D341Med (cell line): ENCODE measurements at regions not wholly inside any gene's neighbourhood (a gene's known extent, or its start where the extent isn't known, plus 50 kb on each side); places are given as distances from the start of the nearest gene placed in this dataset.

ENCODE experiments used
- DNase-seq: peaks from one replicate; pipeline ENCODE4 v3.0.0; 2012; ENCODE audit warnings: low spot score

GRCh38 chr4:124178449-124179021, 534.0 kb downstream of the ANKRD50 start:
- no peak for DNase-seq

GRCh38 chr4:124179506-124180186, 532.9 kb downstream of the ANKRD50 start:
- DNase-seq, result no peak

GRCh38 chr4:124181039-124181438, 531.5 kb downstream of the ANKRD50 start:
- DNase-seq, result no peak

GRCh38 chr4:124183231-124183630, 529.3 kb downstream of the ANKRD50 start:
- DNase-seq, result no peak

- no peak for DNase-seq
Measured at GRCh38 chr4:124183926-124184325, 528.6 kb downstream of the ANKRD50 start.

GRCh38 chr4:124184792-124185191, 527.7 kb downstream of the ANKRD50 start:
- no peak for DNase-seq

GRCh38 chr4:124188595-124188994, 523.9 kb downstream of the ANKRD50 start:
- DNase-seq, result no peak

GRCh38 chr4:124189545-124189944, 523.0 kb downstream of the ANKRD50 start:
- no peak for DNase-seq

- no peak for DNase-seq
Measured at GRCh38 chr4:124191329-124191728, 521.2 kb downstream of the ANKRD50 start.

GRCh38 chr4:124192544-124192943, 520.0 kb downstream of the ANKRD50 start:
- DNase-seq, result no peak

- no peak for DNase-seq
Measured at GRCh38 chr4:124199185-124199584, 513.3 kb downstream of the ANKRD50 start.

- DNase-seq, result no peak
Measured at GRCh38 chr4:124199755-124200154, 512.8 kb downstream of the ANKRD50 start.

- DNase-seq, result no peak
Measured at GRCh38 chr4:124201636-124202035, 510.9 kb downstream of the ANKRD50 start.

- no peak for DNase-seq
Measured at GRCh38 chr4:124202099-124202498, 510.4 kb downstream of the ANKRD50 start.

- no peak for DNase-seq
Measured at GRCh38 chr4:124203613-124204238, 508.8 kb downstream of the ANKRD50 start.

GRCh38 chr4:124206779-124207605, 505.5 kb downstream of the ANKRD50 start:
- DNase-seq, result no peak

GRCh38 chr4:124209211-124209610, 503.3 kb downstream of the ANKRD50 start:
- no peak for DNase-seq

- DNase-seq, result no peak
Measured at GRCh38 chr4:124209626-124210025, 502.9 kb downstream of the ANKRD50 start.

GRCh38 chr4:124210746-124211145, 501.8 kb downstream of the ANKRD50 start:
- DNase-seq, result no peak

GRCh38 chr4:124212815-124213630, 499.5 kb downstream of the ANKRD50 start:
- DNase-seq, result no peak

- no peak for DNase-seq
Measured at GRCh38 chr4:124219389-124219788, 493.1 kb downstream of the ANKRD50 start.

GRCh38 chr4:124224256-124224655, 488.3 kb downstream of the ANKRD50 start:
- DNase-seq, result no peak
